Neutrophil (primary cell): ENCODE measurements at regions not wholly inside any gene's neighbourhood (a gene's known extent, or its start where the extent isn't known, plus 50 kb on each side); places are given as distances from the start of the nearest gene placed in this dataset.

Experiments used
- H3K27ac ChIP-seq: fragments of 200-600 bp; sonication (generic); 2 replicates; pipeline ENCODE4 v1.5.1; 2016; ENCODE audit warnings: mild to moderate bottlenecking, moderate library complexity
- H3K27me3 ChIP-seq: fragments of 200-600 bp; sonication (generic); 2 replicates; pipeline ENCODE4 v1.6.0; 2016; ENCODE audit warnings: mild to moderate bottlenecking
- H3K36me3 ChIP-seq: fragments of 200-600 bp; sonication (generic); 2 replicates; pipeline ENCODE4 v1.5.1; 2017
- H3K4me1 ChIP-seq, 2 experiments: fragments of 200-600 bp in 1 of 2; sonication (generic) in 1 of 2; 1 replicate in 1 of 2; 2 replicates in 1 of 2; pipeline versions ENCODE4 v1.5.1 to v1.6.1; 2013 to 2016; ENCODE audit warnings: low read depth in 1 of 2, low read length in 1 of 2, mild to moderate bottlenecking in 1 of 2, moderate library complexity in 1 of 2; ENCODE audit not compliant: control insufficient read depth in 1 of 2, insufficient read depth in 1 of 2
- H3K4me3 ChIP-seq, 2 experiments: fragments of 200-600 bp in 1 of 2; sonication (generic) in 1 of 2; 1 replicate in 1 of 2; 2 replicates in 1 of 2; pipeline ENCODE4 v1.5.1; 2013 to 2016; ENCODE audit warnings: low read depth in 1 of 2, low read length in 1 of 2, mild to moderate bottlenecking in 1 of 2, moderate library complexity in 1 of 2
- H3K9me3 ChIP-seq: fragments of 200-600 bp; sonication (generic); 2 replicates; pipeline ENCODE4 v1.5.1; 2016
- TF ChIP-seq, protein P1 (sequence below): fragments of 200-600 bp; sonication (generic); IDR thresholded peaks from 2 replicates; pipeline ENCODE4 v1.5.1; 2016; ENCODE audit warnings: antibody characterized with exemption

GRCh38 chr2:198591586-198591985 is 787.2 kb downstream of the PLCL1 start:
- Histone ChIP-seq H3K4me1 (no peaks in the 10 kb centered on the region), H3K4me3 (no peak overlapping the region), H3K27me3 (no peaks in the 10 kb centered on the region), H3K9me3 (no peaks in the 10 kb centered on the region), H3K36me3 (no peaks in the 10 kb centered on the region), H3K27ac (no peak overlapping the region)
- TF ChIP-seq, protein P1, sequence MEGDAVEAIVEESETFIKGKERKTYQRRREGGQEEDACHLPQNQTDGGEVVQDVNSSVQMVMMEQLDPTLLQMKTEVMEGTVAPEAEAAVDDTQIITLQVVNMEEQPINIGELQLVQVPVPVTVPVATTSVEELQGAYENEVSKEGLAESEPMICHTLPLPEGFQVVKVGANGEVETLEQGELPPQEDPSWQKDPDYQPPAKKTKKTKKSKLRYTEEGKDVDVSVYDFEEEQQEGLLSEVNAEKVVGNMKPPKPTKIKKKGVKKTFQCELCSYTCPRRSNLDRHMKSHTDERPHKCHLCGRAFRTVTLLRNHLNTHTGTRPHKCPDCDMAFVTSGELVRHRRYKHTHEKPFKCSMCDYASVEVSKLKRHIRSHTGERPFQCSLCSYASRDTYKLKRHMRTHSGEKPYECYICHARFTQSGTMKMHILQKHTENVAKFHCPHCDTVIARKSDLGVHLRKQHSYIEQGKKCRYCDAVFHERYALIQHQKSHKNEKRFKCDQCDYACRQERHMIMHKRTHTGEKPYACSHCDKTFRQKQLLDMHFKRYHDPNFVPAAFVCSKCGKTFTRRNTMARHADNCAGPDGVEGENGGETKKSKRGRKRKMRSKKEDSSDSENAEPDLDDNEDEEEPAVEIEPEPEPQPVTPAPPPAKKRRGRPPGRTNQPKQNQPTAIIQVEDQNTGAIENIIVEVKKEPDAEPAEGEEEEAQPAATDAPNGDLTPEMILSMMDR: no peak

- H3K9me3 ChIP-seq: no peaks in the 10 kb centered on the region
- no peaks in the 10 kb centered on the region for H3K4me1 ChIP-seq
- TF ChIP-seq, protein P1: no peak
- no peak overlapping the region for H3K4me3 ChIP-seq
- H3K27ac ChIP-seq: no peak overlapping the region
- H3K27me3 ChIP-seq: no peaks in the 10 kb centered on the region
- no peaks in the 10 kb centered on the region for H3K36me3 ChIP-seq
These were observed 783.3 kb downstream of the PLCL1 start for GRCh38 chr2:198587741-198588140.

- H3K27ac ChIP-seq: no peak overlapping the region
- no peaks in the 10 kb centered on the region for H3K27me3 ChIP-seq
- no peaks in the 10 kb centered on the region for H3K9me3 ChIP-seq
- no peaks in the 10 kb centered on the region for H3K36me3 ChIP-seq
- no peaks in the 10 kb centered on the region for H3K4me1 ChIP-seq
- H3K4me3 ChIP-seq: no peak overlapping the region
- TF ChIP-seq, protein P1: no peak
These were observed 782.8 kb downstream of the PLCL1 start for GRCh38 chr2:198587240-198587639.

GRCh38 chr2:198571393-198571792 is 767.0 kb downstream of the PLCL1 start:
- H3K9me3 ChIP-seq: no peaks in the 10 kb centered on the region
- H3K4me3 ChIP-seq: no peak overlapping the region
- H3K27me3 ChIP-seq: no peaks in the 10 kb centered on the region
- H3K27ac ChIP-seq: no peak overlapping the region
- no peaks in the 10 kb centered on the region for H3K36me3 ChIP-seq
- TF ChIP-seq, protein P1: no peak
- no peaks in the 10 kb centered on the region for H3K4me1 ChIP-seq

DNA sequence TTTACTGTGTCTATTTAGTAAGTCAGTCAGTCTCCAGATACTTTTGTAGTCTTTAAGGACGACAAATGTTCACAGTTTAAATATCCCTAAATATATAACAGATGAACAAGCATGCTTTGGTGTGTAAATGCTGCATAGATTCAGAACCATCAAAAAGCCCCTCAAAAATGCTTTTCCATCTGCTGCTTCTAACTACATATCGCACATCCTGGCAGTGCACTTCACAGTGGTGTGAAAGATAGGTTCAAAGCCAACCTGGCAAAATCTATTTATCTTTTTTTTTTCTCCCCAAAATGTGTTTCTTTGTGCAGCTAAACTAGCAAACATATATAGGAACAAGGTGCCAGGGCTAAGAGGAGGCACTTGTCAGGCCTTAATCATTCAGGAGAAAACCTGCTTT is 753.8 kb downstream of the PLCL1 start:
- H3K27me3 ChIP-seq: no peaks in the 10 kb centered on the region
- no peaks in the 10 kb centered on the region for H3K4me1 ChIP-seq
- no peak overlapping the region for H3K27ac ChIP-seq
- TF ChIP-seq, protein P1: no peak
- no peak overlapping the region for H3K4me3 ChIP-seq
- H3K36me3 ChIP-seq: no peaks in the 10 kb centered on the region
- H3K9me3 ChIP-seq: no peaks in the 10 kb centered on the region

- TF ChIP-seq, protein P1: no peak
These were observed 741.7 kb downstream of the PLCL1 start for GRCh38 chr2:198546122-198546521.

More at GRCh38 chr2:198546122-198546521, 741.7 kb downstream of the PLCL1 start:
- Histone ChIP-seq H3K27ac (no peak overlapping the region), H3K4me1 (no peaks in the 10 kb centered on the region), H3K36me3 (no peaks in the 10 kb centered on the region), H3K4me3 (no peak overlapping the region), H3K9me3 (no peaks in the 10 kb centered on the region), H3K27me3 (no peaks in the 10 kb centered on the region)
